HepG2 (cell line): ENCODE measurements at regions not wholly inside any gene's neighbourhood (a gene's known extent, or its start where the extent isn't known, plus 50 kb on each side); places are given as distances from the start of the nearest gene placed in this dataset.
"Not testable (repeated sequence)": the region's sequence is repeated elsewhere in the genome, so short reads cannot be mapped to it uniquely, and the experiment has no call there.

Experiments used
- ATAC-seq: fragments of 200-7000 bp; cut with Tn5 transposase; 3 replicates; pipeline ENCODE4 v1.9.1; 2020; ENCODE audit warnings: mild to moderate bottlenecking, moderate library complexity
- BruUV-seq: library from RNA; stranded (reverse); fragments of 400-500 nt; replicated peaks from 2 replicates; lab custom pipeline; 2021; lab: Mats Ljungman, UMichigan
- CTCF ChIA-PET: fragments of 300-600 bp; formaldehyde crosslinking; extraction: SDS; loops from one replicate; lab custom pipeline; 2021; ENCODE audit warnings: low total read pairs, inconsistent platforms, low intra/inter-chr PET ratio; lab: Yijun Ruan, JAX
- POLR2A ChIA-PET: fragments of 350-600 bp; sonication (Branson Sonifier 250); formaldehyde crosslinking; loops from one replicate; lab custom pipeline; 2020; ENCODE audit warnings: antibody characterized with exemption, inconsistent platforms; lab: Yijun Ruan, JAX
- DNase-seq: peaks from one replicate; pipeline ENCODE4 v3.0.0-alpha.2; 2015; ENCODE audit warnings: low spot score
- FAIRE-seq: peaks from 3 replicates; lab custom pipeline; 2011; peaks lifted over from hg19 to GRCh38; lab: Jason Lieb, UNC
- H2AFZ ChIP-seq: one replicate; pipeline ENCODE4 v1.6.1; 2011; ENCODE audit warnings: low read length, inconsistent platforms
- H3K27ac ChIP-seq: fragments of 300-600 bp; 3 replicates; pipeline ENCODE4 v1.8.0; 2011; ENCODE audit warnings: mixed run types, mild to moderate bottlenecking, mixed read lengths, low read length, inconsistent platforms; ENCODE audit not compliant: insufficient read depth; ENCODE audit errors: extremely low read length
- H3K27me3 ChIP-seq, 2 experiments: fragments of 200-600 bp in 1 of 2; 2 replicates in 1 of 2; 3 replicates in 1 of 2; pipeline versions ENCODE4 v1.6.0 to v1.8.0; 2011; ENCODE audit warnings: low read length in 2 of 2, mild to moderate bottlenecking in 2 of 2, moderate library complexity in 2 of 2, inconsistent platforms in 1 of 2; ENCODE audit not compliant: insufficient read depth in 2 of 2, control insufficient read depth in 1 of 2
- H3K36me3 ChIP-seq, 2 experiments: fragments of 200-600 bp in 1 of 2; replicated peaks in 1 of 2; 2 replicates in 1 of 2; 3 replicates in 1 of 2; pipeline versions ENCODE4 v1.5.1 to v1.8.0; 2011; ENCODE audit warnings: low read length in 2 of 2, inconsistent platforms in 1 of 2; ENCODE audit not compliant: insufficient read depth in 2 of 2, control insufficient read depth in 1 of 2
- H3K4me1 ChIP-seq: 2 replicates; pipeline ENCODE4 v1.5.1; 2012; ENCODE audit warnings: low read length, inconsistent platforms; ENCODE audit not compliant: insufficient read depth
- H3K4me2 ChIP-seq: 2 replicates; pipeline ENCODE4 v1.6.0; 2011; ENCODE audit warnings: low read depth, low read length, inconsistent platforms
- H3K4me3 ChIP-seq, 3 experiments: fragments of 200-600 bp in 1 of 3; sonication (generic), shearing (Covaris generic) in 1 of 3; replicated peaks in 1 of 3; 2 replicates each; pipeline ENCODE4 v1.5.1; 2011 to 2016; ENCODE audit warnings: low read length in 3 of 3, inconsistent platforms in 2 of 3, low read depth in 2 of 3, mild to moderate bottlenecking in 2 of 3, control low read depth in 1 of 3, mixed read lengths in 1 of 3; ENCODE audit not compliant: insufficient read depth in 1 of 3
- H3K79me2 ChIP-seq: one replicate; pipeline ENCODE4 v1.6.1; 2011; ENCODE audit warnings: low read length, inconsistent platforms; ENCODE audit not compliant: insufficient read depth
- H3K9ac ChIP-seq: 2 replicates; pipeline ENCODE4 v1.6.0; 2011; ENCODE audit warnings: mild to moderate bottlenecking, low read depth, low read length, inconsistent platforms; ENCODE audit not compliant: insufficient read depth
- H3K9me3 ChIP-seq: 2 replicates; pipeline ENCODE4 v1.5.1; 2012; ENCODE audit warnings: mild to moderate bottlenecking, low read length
- H4K20me1 ChIP-seq: 2 replicates; pipeline ENCODE4 v1.6.0; 2011; ENCODE audit warnings: inconsistent platforms, mild to moderate bottlenecking, low read length, moderate library complexity; ENCODE audit not compliant: insufficient read depth
- ARNTL ChIP-seq: sonication (generic); formaldehyde crosslinking; IDR thresholded peaks from 2 replicates; pipeline ENCODE4 v1.4.0; 2020; ENCODE audit warnings: mild to moderate bottlenecking, missing genetic modification reagents
- CHD2 ChIP-seq: IDR thresholded peaks from 2 replicates; pipeline ENCODE4 v1.6.1; 2011; ENCODE audit warnings: low read depth, low read length, improper control_type of control experiment
- E2F5 ChIP-seq: sonication (generic); formaldehyde crosslinking; conservative IDR thresholded peaks from 2 replicates; pipeline ENCODE4 v1.4.0; 2020; ENCODE audit warnings: missing genetic modification reagents
- FOXO1 ChIP-seq: sonication (generic); formaldehyde crosslinking; IDR thresholded peaks from 2 replicates; pipeline ENCODE4 v1.4.0; 2020; ENCODE audit warnings: missing genetic modification reagents
- IRF9 ChIP-seq: sonication (generic); formaldehyde crosslinking; IDR thresholded peaks from 2 replicates; pipeline ENCODE4 v1.8.0; 2022; ENCODE audit warnings: missing genetic modification reagents, mild to moderate bottlenecking, borderline replicate concordance
- JDP2 ChIP-seq: sonication (generic); formaldehyde crosslinking; IDR thresholded peaks from 2 replicates; pipeline ENCODE4 v1.8.1; 2022; ENCODE audit warnings: missing genetic modification reagents, borderline replicate concordance
- MBD4 ChIP-seq: IDR thresholded peaks from 2 replicates; pipeline ENCODE4 v1.6.1; 2012; ENCODE audit warnings: low read length, inconsistent platforms, borderline replicate concordance
- NRL ChIP-seq: sonication (generic); formaldehyde crosslinking; IDR thresholded peaks from 2 replicates; pipeline ENCODE4 v1.5.0; 2020; ENCODE audit warnings: missing genetic modification reagents, mild to moderate bottlenecking, moderate library complexity, borderline replicate concordance
- PRDM4 ChIP-seq: sonication (generic); formaldehyde crosslinking; IDR thresholded peaks from 2 replicates; pipeline ENCODE4 v1.9.0; 2021; ENCODE audit warnings: missing genetic modification reagents, borderline replicate concordance
- RXRB ChIP-seq: IDR thresholded peaks from 2 replicates; pipeline ENCODE4 v1.6.1; 2016; ENCODE audit warnings: borderline replicate concordance, missing genetic modification reagents, missing compliant biosample characterization
- TCF12 ChIP-seq, 2 experiments: fragments of 450-650 bp in 1 of 2; sonication (generic) in 1 of 2; formaldehyde crosslinking in 1 of 2; IDR thresholded peaks; 2 replicates each; pipeline versions ENCODE4 v1.6.1 to v1.8.0; 2017 to 2022; ENCODE audit warnings: antibody characterized with exemption in 1 of 2, mild to moderate bottlenecking in 1 of 2, missing genetic modification reagents in 1 of 2, moderate library complexity in 1 of 2
- ZMYM3 ChIP-seq: sonication (generic); formaldehyde crosslinking; IDR thresholded peaks from 2 replicates; pipeline ENCODE4 v1.5.1; 2020; ENCODE audit warnings: mild to moderate bottlenecking, missing genetic modification reagents
- ZNF205 ChIP-seq: IDR thresholded peaks from 2 replicates; pipeline ENCODE4 v1.6.1; 2018; ENCODE audit warnings: missing biosample characterization, missing genetic modification reagents
- ZNF562 ChIP-seq: sonication (generic); formaldehyde crosslinking; IDR thresholded peaks from 2 replicates; pipeline ENCODE4 v1.8.0; 2022; ENCODE audit warnings: missing genetic modification reagents, borderline replicate concordance
- WGBS: methylation state at CpG from one replicate; pipeline ENCODE4 v1.1.6; 2017; ENCODE audit warnings: low lambda C conversion rate; 5-methylcytosine and 5-hydroxymethylcytosine counted together
- in situ Hi-C: cut with HindIII; loops from 2 replicates; pipeline ENCODE4 v1.10.0; 2017; ENCODE audit warnings: low pct_unique_long_range_greater_than_20kb; ENCODE audit not compliant: extremely low pct_ligation_motif_present
- intact Hi-C: fragments of 100-400 bp; cut with micrococcal nuclease; formaldehyde crosslinking; loops from one replicate; pipeline ENCODE4 v1.10.0; 2022; ENCODE audit not compliant: unreplicated experiment

GRCh38 chrX:122375533-122375932, 808.5 kb upstream of the GRIA3 start:
- H3K9ac ChIP-seq, H3K27me3 ChIP-seq, CTCF ChIA-PET, H3K4me1 ChIP-seq, in situ Hi-C loops, BruUV-seq, H3K79me2 ChIP-seq, H4K20me1 ChIP-seq, H3K9me3 ChIP-seq, POLR2A ChIA-PET, H2AFZ ChIP-seq, DNase-seq, FAIRE-seq, H3K4me3 ChIP-seq, ATAC-seq, H3K4me2 ChIP-seq, H3K36me3 ChIP-seq, H3K27ac ChIP-seq, intact Hi-C loops: not testable (repeated sequence)
- 100% methylated on average over 1 of the region's 13 CpGs for WGBS

GRCh38 chrX:122389005-122389404, 795.1 kb upstream of the GRIA3 start:
- ChIA-PET CTCF (no interaction called here), POLR2A (no interaction called here)
- Histone ChIP-seq H3K4me1 (no peaks in the 10 kb centered on the region), H3K9me3 (0 out of 2 replicates have a peak, but pooled peaks cover 7% of the 10 kb centered on the region), H3K27me3 (no peaks in the 10 kb centered on the region), H3K4me3 (no peak overlapping the region), H3K27ac (no peak overlapping the region), H3K79me2 (no peaks in the 10 kb centered on the region), H4K20me1 (no peaks in the 10 kb centered on the region), H3K9ac (no peak overlapping the region), H3K36me3 (no peaks in the 10 kb centered on the region), H2AFZ (no peak overlapping the region), H3K4me2 (no peak overlapping the region)
- 0% methylated on average over 2 of the region's 19 CpGs for WGBS
- DNase-seq (no peak), FAIRE-seq (no peak), ATAC-seq (no peak)
- intact Hi-C loops (no loop called here), in situ Hi-C loops (no loop called here)
- no TSS peak for BruUV-seq
- TF ChIP-seq ZNF205 (no peak), JDP2 (CRISPR knock-in tag) (no peak), ZNF562 (CRISPR knock-in tag) (no peak), ZMYM3 (CRISPR knock-in tag) (no peak), FOXO1 (CRISPR knock-in tag) (no peak), CHD2 (no peak), PRDM4 (CRISPR knock-in tag) (no peak), E2F5 (CRISPR knock-in tag) (no peak), MBD4 (no peak), NRL (no peak), IRF9 (CRISPR knock-in tag) (no peak), TCF12 (IDR thresholded peaks at IDR 0.05) (no peak), TCF12 (CRISPR knock-in tag; IDR thresholded peaks at IDR 0.05) (no peak), RXRB (no peak), ARNTL (CRISPR knock-in tag) (no peak)
